Neural progenitor cell (in vitro differentiated cells): ENCODE measurements at regions not wholly inside any gene's neighbourhood (a gene's known extent, or its start where the extent isn't known, plus 50 kb on each side); places are given as distances from the start of the nearest gene placed in this dataset.

Source experiments
- CTCF ChIP-seq: fragments of 200-600 bp; sonication (generic); IDR thresholded peaks from 2 replicates; pipeline ENCODE4 v1.5.1; 2017; ENCODE audit warnings: antibody characterized with exemption, mild to moderate bottlenecking
- EZH2 ChIP-seq: fragments of 200-600 bp; sonication (generic); IDR thresholded peaks from 2 replicates; pipeline ENCODE4 v1.6.1; 2017; ENCODE audit warnings: antibody characterized with exemption, mild to moderate bottlenecking, moderate library complexity

DNA sequence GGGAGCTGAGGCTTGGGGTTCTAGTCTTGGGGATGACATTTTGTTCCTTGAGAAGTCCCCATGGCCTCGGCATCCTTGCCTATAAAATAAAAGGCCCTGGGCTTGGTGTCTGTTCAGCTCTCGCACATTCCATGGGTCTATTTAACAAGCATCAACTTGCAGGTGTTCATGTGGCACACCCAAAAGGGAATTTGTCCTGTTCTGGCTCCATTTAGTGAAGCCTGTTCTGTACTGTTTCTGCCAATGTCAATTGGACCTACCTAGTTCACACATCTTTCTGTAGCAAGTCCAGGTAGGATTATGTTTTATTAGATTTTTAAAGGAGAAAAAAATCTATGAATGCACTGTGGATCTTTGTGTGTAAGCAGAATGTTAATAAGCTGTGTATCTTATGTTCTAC, 262.0 kb downstream of the HIVEP2 start:
- TF ChIP-seq CTCF (no peak), EZH2 (no peak)
